ENCODE measurements at regions not wholly inside any gene's neighbourhood (a gene's known extent, or its start where the extent isn't known, plus 50 kb on each side); places are given as distances from the start of the nearest gene placed in this dataset.
"Not testable (repeated sequence)": the region's sequence is repeated elsewhere in the genome, so short reads cannot be mapped to it uniquely, and the experiment has no call there.

GRCh38 chr13:23081220-23081619 is 99.6 kb upstream of the SGCG start:
- in situ Hi-C loops (cut with MboI; ENCODE audit: low pct_unique_long_range_greater_than_20kb in 2 of 9, low sequenced_read_pairs in 9 of 9, unreplicated experiment in 9 of 9), result no loop called here
- Histone ChIP-seq H3K4me3 (no peak overlapping the region), H3K27ac (no peak overlapping the region), H3K4me1 (replicated peaks in 1 of 2) (no peaks in the 10 kb centered on the region)
- WGBS, 10 experiments, result 0 to 96% (median 38%) methylated on average over 2 to 5 of the region's 5 CpGs; no CpG with 5 or more reads in 5 of the 10 experiments
- peak in 4 of 8 experiments; percentile 26 to 80 (median 52) for ATAC-seq (replicated peaks in 6 of 8)

GRCh38 chr13:23081901-23082300 is 98.9 kb upstream of the SGCG start:
- no peak overlapping the region for H3K27ac ChIP-seq
- 59 to 89% (median 78%) methylated on average over 3 to 6 of the region's 7 CpGs; no CpG with 5 or more reads in 3 of the 10 experiments for WGBS, 10 experiments
- in situ Hi-C loops (cut with MboI; ENCODE audit: low pct_unique_long_range_greater_than_20kb in 2 of 9, low sequenced_read_pairs in 9 of 9, unreplicated experiment in 9 of 9), result no loop called here
- H3K4me1 ChIP-seq (replicated peaks in 1 of 2), result no peaks in the 10 kb centered on the region
- H3K4me3 ChIP-seq, result no peak overlapping the region
- no peak for ATAC-seq (replicated peaks in 6 of 8)

DNA sequence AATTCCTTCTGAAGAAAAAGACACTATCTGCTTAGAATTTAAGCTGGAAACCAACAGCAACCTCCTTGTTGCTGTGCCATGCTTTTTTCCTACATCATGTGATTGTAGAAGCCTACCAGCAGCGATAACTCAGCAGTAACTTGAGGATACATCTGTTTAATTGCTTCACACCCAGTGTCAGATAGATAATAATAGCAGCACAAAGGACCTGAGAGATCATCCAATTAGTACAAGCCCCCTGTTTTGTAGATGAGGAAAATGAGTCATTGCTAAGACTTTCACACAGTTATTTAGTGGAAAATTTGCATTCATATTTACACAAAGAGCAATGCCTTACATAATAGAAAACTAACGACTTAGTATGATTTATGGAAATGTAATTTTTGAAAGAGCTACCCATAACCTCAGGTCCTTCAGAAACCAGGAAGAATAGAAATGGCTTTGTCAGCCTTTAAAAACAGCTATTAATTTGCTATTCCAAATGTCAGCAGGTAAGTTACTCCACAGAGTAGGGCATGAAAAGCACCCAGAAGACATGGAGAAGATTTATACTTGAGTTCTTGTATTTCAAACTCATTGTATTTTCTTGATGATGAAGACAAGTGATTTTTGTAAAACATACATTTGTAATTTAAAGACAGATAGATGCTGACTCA is 93.7 kb upstream of the SGCG start:
- peaks cover 0 to 2% of the 10 kb centered on the region in 2 donors for H3K4me1 ChIP-seq (replicated peaks in 1 of 2)
- H3K4me3 ChIP-seq, result no peak overlapping the region
- H3K27ac ChIP-seq, result no peak overlapping the region
- WGBS, 10 experiments, result 6 to 93% (median 65%) methylated on average over 1 to 2 of the region's 2 CpGs
- ATAC-seq (replicated peaks in 6 of 8), result peak in 7 of 8 experiments; percentile 29 to 99 (median 97)
- in situ Hi-C loops (cut with MboI; ENCODE audit: low pct_unique_long_range_greater_than_20kb in 2 of 9, low sequenced_read_pairs in 9 of 9, unreplicated experiment in 9 of 9), result no loop called here

GRCh38 chr13:23087880-23088279 is 92.9 kb upstream of the SGCG start:
- peaks cover 0 to 2% of the 10 kb centered on the region in 2 donors for H3K4me1 ChIP-seq (replicated peaks in 1 of 2)
- no peak overlapping the region for H3K27ac ChIP-seq
- 18 to 100% (median 20%) methylated on average over 1 of the region's 1 CpG; no CpG with 5 or more reads in 5 of the 10 experiments for WGBS, 10 experiments
- peak in 2 of 8 experiments; percentile 19 to 41 for ATAC-seq (replicated peaks in 6 of 8)
- H3K4me3 ChIP-seq, result no peak overlapping the region
- in situ Hi-C loops (cut with MboI; ENCODE audit: low pct_unique_long_range_greater_than_20kb in 2 of 9, low sequenced_read_pairs in 9 of 9, unreplicated experiment in 9 of 9), result no loop called here

DNA sequence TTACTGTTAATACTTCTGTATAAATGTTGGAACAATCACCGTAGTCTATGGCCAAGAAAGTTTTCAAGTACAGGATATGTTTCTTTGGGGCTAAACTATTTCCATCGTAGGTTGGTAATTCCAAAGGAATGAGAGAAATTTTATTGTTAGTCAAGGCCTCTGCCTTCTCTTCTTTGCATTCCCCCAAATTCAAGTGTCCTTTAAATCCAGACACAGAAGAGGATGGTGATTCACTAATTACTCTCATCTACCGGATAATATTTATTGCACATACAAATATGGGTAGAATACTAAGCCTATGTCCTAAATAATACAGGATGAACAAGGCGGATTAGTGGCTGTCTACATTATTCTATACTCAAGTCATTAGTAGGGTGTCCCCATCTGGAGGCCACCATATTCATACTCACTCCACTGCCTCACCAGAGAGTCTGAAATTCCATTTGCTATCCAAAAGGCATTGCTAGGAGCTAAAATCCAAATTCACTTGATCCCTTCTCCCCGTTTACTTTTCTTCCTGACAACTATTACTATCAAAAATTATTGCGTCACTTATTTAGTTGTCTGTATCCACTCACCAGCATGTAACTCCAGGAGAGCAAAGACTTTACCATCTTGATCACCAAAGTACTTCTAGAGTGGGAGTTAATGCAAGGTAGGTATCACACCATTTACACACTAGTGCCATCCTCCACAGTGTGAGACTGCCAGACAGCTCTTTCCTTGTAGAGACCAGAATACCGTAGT is 82.4 kb upstream of the SGCG start:
- ATAC-seq (replicated peaks in 6 of 8), result no peak
- no peak overlapping the region for H3K4me3 ChIP-seq
- in situ Hi-C loops (cut with MboI; ENCODE audit: low pct_unique_long_range_greater_than_20kb in 2 of 9, low sequenced_read_pairs in 9 of 9, unreplicated experiment in 9 of 9), result no loop called here
- H3K27ac ChIP-seq, result no peak overlapping the region
- WGBS, 10 experiments, result 52 to 100% (median 88%) methylated on average over 2 to 7 of the region's 7 CpGs
- no peaks in the 10 kb centered on the region for H3K4me1 ChIP-seq (replicated peaks in 1 of 2)

- peaks cover 0 to 2% of the 10 kb centered on the region in 2 donors for H3K4me1 ChIP-seq (replicated peaks in 1 of 2)
- H3K4me3 ChIP-seq, result no peak overlapping the region
- 0 to 100% (median 71%) methylated on average over 1 to 3 of the region's 3 CpGs; no CpG with 5 or more reads in 1 of the 10 experiments for WGBS, 10 experiments
- ATAC-seq (replicated peaks in 6 of 8), result no peak
- H3K27ac ChIP-seq, result no peak overlapping the region
- in situ Hi-C loops (cut with MboI; ENCODE audit: low pct_unique_long_range_greater_than_20kb in 2 of 9, low sequenced_read_pairs in 9 of 9, unreplicated experiment in 9 of 9), result no loop called here
Measured at GRCh38 chr13:23105051-23105450, 75.7 kb upstream of the SGCG start.

DNA sequence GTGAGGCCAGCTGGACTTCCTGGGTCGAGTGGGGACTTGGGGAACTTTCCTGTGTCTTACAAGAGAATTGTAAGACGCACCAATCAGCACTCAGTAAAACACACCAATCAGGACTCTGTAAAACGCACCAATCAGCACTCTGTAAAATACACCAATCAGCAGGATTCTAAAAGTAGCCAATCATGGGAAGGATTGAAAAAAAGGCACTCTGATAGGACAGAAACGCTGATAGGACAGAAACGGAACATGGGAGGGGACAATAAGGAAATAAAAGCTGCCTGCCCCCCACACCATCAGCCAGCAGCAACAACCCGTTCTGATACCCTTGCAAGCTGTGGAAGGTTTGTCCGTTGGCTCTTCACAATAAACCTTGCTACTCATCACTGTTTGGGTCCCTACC is 73.1 kb upstream of the SGCG start:
- ATAC-seq (replicated peaks in 6 of 8), result no peak
- in situ Hi-C loops (cut with MboI; ENCODE audit: low pct_unique_long_range_greater_than_20kb in 2 of 9, low sequenced_read_pairs in 9 of 9, unreplicated experiment in 9 of 9), result no loop called here
- H3K4me3 ChIP-seq, result no peak overlapping the region
- H3K27ac ChIP-seq, result no peak overlapping the region
- H3K4me1 ChIP-seq (replicated peaks in 1 of 2), result peaks cover 0 to 2% of the 10 kb centered on the region in 2 donors
- WGBS, 10 experiments, result 0 to 100% (median 90%) methylated on average over 1 to 5 of the region's 7 CpGs; no CpG with 5 or more reads in 1 of the 10 experiments

DNA sequence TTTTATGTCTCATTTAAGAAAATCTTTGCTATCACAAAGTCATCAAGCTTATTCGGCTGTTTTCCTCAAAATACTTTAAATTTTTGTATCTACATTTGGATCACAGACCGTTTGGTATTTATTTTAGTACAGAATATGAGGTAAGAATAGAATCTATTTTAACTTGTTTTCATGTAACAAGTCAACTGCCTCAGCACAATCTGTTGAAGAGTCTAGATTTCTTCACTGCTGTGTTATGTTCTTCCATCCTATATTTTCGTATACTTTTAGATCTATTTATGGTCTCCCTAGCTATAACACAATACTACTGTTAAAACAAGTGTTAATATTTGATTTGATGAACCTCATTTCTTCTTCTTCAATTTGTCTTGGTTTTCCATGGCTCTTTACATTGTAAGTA is 61.6 kb upstream of the SGCG start:
- Histone ChIP-seq H3K27ac (no peak overlapping the region), H3K4me1 (replicated peaks in 1 of 2) (no peaks in the 10 kb centered on the region), H3K4me3 (no peak overlapping the region)
- ATAC-seq (replicated peaks in 6 of 8), result no peak
- WGBS, 10 experiments, result 34 to 86% (median 69%) methylated on average over 1 to 3 of the region's 3 CpGs
- in situ Hi-C loops (cut with MboI; ENCODE audit: low pct_unique_long_range_greater_than_20kb in 2 of 9, low sequenced_read_pairs in 9 of 9, unreplicated experiment in 9 of 9), result no loop called here

GRCh38 chr13:23127540-23127939 is 53.2 kb upstream of the SGCG start:
- H3K27ac ChIP-seq; H3K4me3 ChIP-seq; in situ Hi-C loops (cut with MboI; ENCODE audit: low pct_unique_long_range_greater_than_20kb in 2 of 9, low sequenced_read_pairs in 9 of 9, unreplicated experiment in 9 of 9); ATAC-seq (replicated peaks in 6 of 8); H3K4me1 ChIP-seq (replicated peaks in 1 of 2): not testable (repeated sequence)
- no CpG with 5 or more reads among the region's 26 CpGs for WGBS, 10 experiments

DNA sequence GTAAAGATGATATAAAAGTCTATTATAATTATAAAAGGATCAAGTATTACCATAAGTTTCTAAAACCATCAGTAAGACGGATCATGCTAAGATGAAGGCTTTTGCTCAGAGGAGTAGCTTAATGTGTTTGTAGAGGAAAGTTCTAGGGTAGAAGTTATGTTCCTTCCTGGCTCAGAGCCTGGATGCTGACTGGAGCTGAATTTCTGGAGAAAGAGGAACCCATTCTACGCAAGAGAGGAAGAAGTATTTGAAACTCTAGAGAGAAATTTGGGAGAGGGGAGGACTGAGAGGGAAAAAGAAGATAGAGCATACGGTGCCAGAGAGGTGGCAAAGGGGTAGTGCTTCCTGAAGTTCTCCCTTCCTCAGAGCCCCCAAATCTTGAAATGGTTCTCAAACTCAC is 51.4 kb upstream of the SGCG start:
- H3K4me3 ChIP-seq, result no peak overlapping the region
- H3K4me1 ChIP-seq (replicated peaks in 1 of 2), result no peaks in the 10 kb centered on the region
- no peak overlapping the region for H3K27ac ChIP-seq
- no peak for ATAC-seq (replicated peaks in 6 of 8)
- in situ Hi-C loops (cut with MboI; ENCODE audit: low pct_unique_long_range_greater_than_20kb in 2 of 9, low sequenced_read_pairs in 9 of 9, unreplicated experiment in 9 of 9), result no loop called here
- 54 to 100% (median 96%) methylated on average over 1 to 3 of the region's 3 CpGs for WGBS, 10 experiments

Measured in motor neuron (in vitro differentiated cells).